Right atrium auricular region (tissue), 2 donors: ENCODE measurements at regions not wholly inside any gene's neighbourhood (a gene's known extent, or its start where the extent isn't known, plus 50 kb on each side); places are given as distances from the start of the nearest gene placed in this dataset.

ENCODE experiments used
- DNase-seq: peaks from one replicate; pipeline ENCODE4 v3.0.0-alpha.2; 2019; ENCODE audit warnings: low spot score
- H3K27ac ChIP-seq, 2 donors: fragments of 200-600 bp; sonication (generic); 1 replicate in 1 of 2; 2 replicates in 1 of 2; pipeline ENCODE4 v1.5.1; 2016 to 2019
- H3K27me3 ChIP-seq, 2 donors: fragments of 200-600 bp; sonication (generic); one replicate each; pipeline versions ENCODE4 v1.5.1 to v1.6.0; 2017 to 2019
- H3K36me3 ChIP-seq: fragments of 200-600 bp; sonication (generic); one replicate; pipeline ENCODE4 v1.5.1; 2016
- H3K4me1 ChIP-seq, 2 donors: fragments of 200-600 bp; sonication (generic); one replicate each; pipeline versions ENCODE4 v1.5.1 to v1.6.0; 2017 to 2019
- H3K4me3 ChIP-seq, 2 donors: fragments of 200-600 bp; sonication (generic); 1 replicate in 1 of 2; 2 replicates in 1 of 2; pipeline ENCODE4 v1.5.1; 2017 to 2019; ENCODE audit warnings: mild to moderate bottlenecking in 1 of 2, moderate library complexity in 1 of 2
- H3K9me3 ChIP-seq, 2 donors: fragments of 200-600 bp; sonication (generic); one replicate each; pipeline ENCODE4 v1.5.1; 2019
- TF ChIP-seq, protein P1 (sequence below), 2 donors: fragments of 200-600 bp; sonication (generic); IDR thresholded peaks; one replicate each; pipeline ENCODE4 v1.5.1; 2019; ENCODE audit warnings: antibody characterized with exemption in 2 of 2

GRCh38 chr1:60998786-60999185 lies 83.6 kb upstream of the NFIA start:
- Histone ChIP-seq H3K27me3 (no peaks in the 10 kb centered on the region), H3K36me3 (no peaks in the 10 kb centered on the region), H3K27ac (no peak overlapping the region), H3K4me1 (no peaks in the 10 kb centered on the region), H3K4me3 (no peak overlapping the region), H3K9me3 (no peaks in the 10 kb centered on the region)
- TF ChIP-seq, protein P1, sequence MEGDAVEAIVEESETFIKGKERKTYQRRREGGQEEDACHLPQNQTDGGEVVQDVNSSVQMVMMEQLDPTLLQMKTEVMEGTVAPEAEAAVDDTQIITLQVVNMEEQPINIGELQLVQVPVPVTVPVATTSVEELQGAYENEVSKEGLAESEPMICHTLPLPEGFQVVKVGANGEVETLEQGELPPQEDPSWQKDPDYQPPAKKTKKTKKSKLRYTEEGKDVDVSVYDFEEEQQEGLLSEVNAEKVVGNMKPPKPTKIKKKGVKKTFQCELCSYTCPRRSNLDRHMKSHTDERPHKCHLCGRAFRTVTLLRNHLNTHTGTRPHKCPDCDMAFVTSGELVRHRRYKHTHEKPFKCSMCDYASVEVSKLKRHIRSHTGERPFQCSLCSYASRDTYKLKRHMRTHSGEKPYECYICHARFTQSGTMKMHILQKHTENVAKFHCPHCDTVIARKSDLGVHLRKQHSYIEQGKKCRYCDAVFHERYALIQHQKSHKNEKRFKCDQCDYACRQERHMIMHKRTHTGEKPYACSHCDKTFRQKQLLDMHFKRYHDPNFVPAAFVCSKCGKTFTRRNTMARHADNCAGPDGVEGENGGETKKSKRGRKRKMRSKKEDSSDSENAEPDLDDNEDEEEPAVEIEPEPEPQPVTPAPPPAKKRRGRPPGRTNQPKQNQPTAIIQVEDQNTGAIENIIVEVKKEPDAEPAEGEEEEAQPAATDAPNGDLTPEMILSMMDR (IDR thresholded peaks at IDR 0.05), result no peak
- no peak for DNase-seq

DNA sequence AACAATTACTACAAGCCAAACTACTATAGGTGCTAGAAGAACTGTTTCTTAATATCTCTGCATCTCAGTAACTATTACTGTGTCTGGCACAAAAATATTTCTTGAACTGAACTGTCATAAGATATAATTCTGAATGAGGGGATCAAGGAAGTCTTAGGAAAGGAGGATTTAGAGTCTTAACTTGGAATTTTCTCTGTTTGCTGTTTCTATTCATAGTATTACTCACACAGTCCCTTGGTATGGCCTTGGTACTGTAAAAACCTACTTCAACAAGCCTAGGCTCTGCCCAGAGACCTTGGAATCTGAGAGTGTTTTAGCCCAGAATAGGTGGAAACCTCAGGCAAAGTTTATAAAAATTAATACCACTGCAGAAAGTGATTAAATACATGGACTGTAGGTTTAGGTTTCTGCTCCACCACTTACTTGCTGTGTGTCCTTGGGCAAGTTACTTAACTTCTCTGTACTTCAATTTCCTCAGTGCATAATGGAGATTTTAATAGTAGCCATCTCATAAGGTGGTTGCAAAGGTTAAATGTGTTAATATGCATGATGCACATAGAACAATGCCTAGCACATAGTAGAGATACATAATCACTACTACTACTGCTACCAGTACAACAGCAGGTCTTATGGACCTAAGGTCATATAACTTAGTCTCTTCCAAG lies 87.4 kb upstream of the NFIA start:
- DNase-seq, result no peak
- Histone ChIP-seq H3K36me3 (no peaks in the 10 kb centered on the region), H3K27me3 (no peaks in the 10 kb centered on the region), H3K4me1 (peaks cover 0 to 13% of the 10 kb centered on the region in 2 donors), H3K27ac (no peak overlapping the region), H3K4me3 (no peak overlapping the region), H3K9me3 (no peaks in the 10 kb centered on the region)
- TF ChIP-seq, protein P1 (IDR thresholded peaks at IDR 0.05), result no peak

- TF ChIP-seq, protein P1 (IDR thresholded peaks at IDR 0.05), result no peak
- no peaks in the 10 kb centered on the region for H3K9me3 ChIP-seq
- H3K27ac ChIP-seq, result no peak overlapping the region
- H3K4me3 ChIP-seq, result no peak overlapping the region
- no peaks in the 10 kb centered on the region for H3K36me3 ChIP-seq
- H3K27me3 ChIP-seq, result no peaks in the 10 kb centered on the region
- no peak for DNase-seq
- H3K4me1 ChIP-seq, result peaks cover 0 to 19% of the 10 kb centered on the region in 2 donors
These were observed 88.0 kb upstream of the NFIA start for GRCh38 chr1:60994369-60994768.

DNA sequence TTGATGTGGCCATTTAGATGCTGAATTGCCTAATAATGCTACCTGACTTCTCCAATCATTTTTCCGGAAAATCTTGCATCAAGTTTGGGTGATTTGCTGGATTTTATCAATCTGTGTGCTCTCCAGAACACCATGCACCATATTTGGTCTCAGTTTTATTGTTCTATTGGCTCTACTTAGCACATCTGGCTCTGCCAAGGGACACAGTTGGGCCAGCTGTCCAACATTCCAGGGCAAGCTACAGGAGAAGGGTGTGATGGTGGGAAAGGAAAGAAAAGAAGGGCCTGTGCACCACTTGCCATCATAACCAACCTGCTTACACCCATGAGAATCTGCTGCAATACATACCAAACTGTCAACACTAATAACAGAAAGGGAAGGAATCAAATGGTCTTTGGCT lies 90.2 kb upstream of the NFIA start:
- Histone ChIP-seq H3K4me3 (no peak overlapping the region), H3K9me3 (no peaks in the 10 kb centered on the region), H3K4me1 (peaks cover 0 to 27% of the 10 kb centered on the region in 2 donors), H3K36me3 (no peaks in the 10 kb centered on the region), H3K27me3 (no peaks in the 10 kb centered on the region), H3K27ac (no peak overlapping the region)
- DNase-seq, result no peak
- TF ChIP-seq, protein P1 (IDR thresholded peaks at IDR 0.05), result no peak

DNA sequence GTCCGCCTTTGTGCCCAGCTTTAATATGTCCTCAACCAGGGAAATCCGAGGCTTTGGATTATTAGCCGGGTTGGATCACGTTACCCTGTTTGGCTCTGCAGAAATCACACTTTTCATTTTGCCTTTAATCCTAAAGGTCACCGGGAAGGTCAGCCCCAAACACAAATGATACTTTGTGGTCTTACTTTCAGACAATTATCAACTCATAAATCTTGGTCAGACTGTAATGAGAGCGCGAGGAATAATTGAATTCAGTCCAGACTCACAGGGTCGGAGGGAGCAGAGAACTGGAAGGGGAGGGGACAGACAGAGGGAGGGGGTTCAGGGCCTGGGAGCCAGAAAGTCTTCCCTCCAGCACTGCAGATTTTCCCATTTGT lies 91.7 kb upstream of the NFIA start:
- Histone ChIP-seq H3K27me3 (no peaks in the 10 kb centered on the region), H3K36me3 (no peaks in the 10 kb centered on the region), H3K27ac (peak overlapping the region; percentile 58 to 75), H3K4me3 (no peak overlapping the region), H3K9me3 (no peaks in the 10 kb centered on the region), H3K4me1 (peaks cover 0 to 27% of the 10 kb centered on the region in 2 donors)
- TF ChIP-seq, protein P1 (IDR thresholded peaks at IDR 0.05), result no peak
- DNase-seq, result no peak
